CD4-positive, alpha-beta T cell (primary cell): ENCODE measurements at regions not wholly inside any gene's neighbourhood (a gene's known extent, or its start where the extent isn't known, plus 50 kb on each side); places are given as distances from the start of the nearest gene placed in this dataset.

Experiments
- ATAC-seq: fragments of 200-7000 bp; cut with Tn5 transposase; one replicate; pipeline ENCODE4 v1.10.0; 2022; ENCODE audit warnings: mild to moderate bottlenecking; ENCODE audit not compliant: poor library complexity
- CTCF ChIA-PET: fragments of 350-600 bp; sonication (Branson Sonifier 250); formaldehyde crosslinking; loops from one replicate; lab custom pipeline; 2021; ENCODE audit warnings: antibody characterized with exemption, inconsistent platforms; lab: Charles Lee
- POLR2A ChIA-PET: fragments of 350-600 bp; sonication (Branson Sonifier 250); formaldehyde crosslinking; loops from one replicate; lab custom pipeline; 2021; ENCODE audit warnings: antibody characterized with exemption, inconsistent platforms; lab: Charles Lee
- DNase-seq, 14 experiments: peaks; one replicate each; pipeline ENCODE4 v3.0.0-alpha.2; 2013 to 2020; ENCODE audit warnings: mixed read lengths in 2 of 14
- H3K27ac ChIP-seq, 2 donors: one replicate each; pipeline versions ENCODE4 v1.5.1 to v1.7.0; 2013; ENCODE audit warnings: low read length in 2 of 2, low read depth in 1 of 2, mild to moderate bottlenecking in 1 of 2
- H3K27me3 ChIP-seq, 2 experiments: 1 replicate in 1 of 2; 2 replicates in 1 of 2; pipeline versions ENCODE4 v1.6.1 to v1.7.0; 2013; ENCODE audit warnings: low read length in 2 of 2, control low read depth in 1 of 2, mild to moderate bottlenecking in 1 of 2, moderate library complexity in 1 of 2; ENCODE audit not compliant: insufficient read depth in 2 of 2, control insufficient read depth in 1 of 2
- H3K36me3 ChIP-seq: one replicate; pipeline ENCODE4 v1.6.1; 2013; ENCODE audit warnings: low read length, control low read depth; ENCODE audit not compliant: insufficient read depth
- H3K4me1 ChIP-seq: one replicate; pipeline ENCODE4 v1.6.1; 2013; ENCODE audit warnings: low read length, control low read depth; ENCODE audit not compliant: insufficient read depth
- H3K4me3 ChIP-seq: one replicate; pipeline ENCODE4 v1.5.1; 2013; ENCODE audit warnings: mild to moderate bottlenecking, low read length, moderate library complexity
- H3K9me3 ChIP-seq, 2 experiments: 1 replicate in 1 of 2; 2 replicates in 1 of 2; pipeline versions ENCODE4 v1.6.1 to v1.7.0; 2013; ENCODE audit warnings: low read length in 2 of 2, mild to moderate bottlenecking in 2 of 2, control low read depth in 1 of 2, moderate library complexity in 1 of 2; ENCODE audit not compliant: control insufficient read depth in 1 of 2, insufficient read depth in 1 of 2
- H3K27ac Mint-ChIP-seq: one replicate; pipeline ENCODE4 v1.8.0; 2020; ENCODE audit warnings: mixed read lengths
- H3K27me3 Mint-ChIP-seq: one replicate; pipeline ENCODE4 v1.8.0; 2021; ENCODE audit warnings: mixed read lengths
- H3K36me3 Mint-ChIP-seq: one replicate; pipeline ENCODE4 v1.8.0; 2021; ENCODE audit warnings: low read depth, mixed read lengths
- H3K4me1 Mint-ChIP-seq: one replicate; pipeline ENCODE4 v1.8.0; 2021; ENCODE audit warnings: low read depth, mixed read lengths
- H3K4me3 Mint-ChIP-seq: one replicate; pipeline ENCODE4 v1.8.0; 2020; ENCODE audit warnings: mild to moderate bottlenecking, mixed read lengths
- H3K9me3 Mint-ChIP-seq: one replicate; pipeline ENCODE4 v1.8.0; 2020; ENCODE audit warnings: mixed read lengths
- intact Hi-C, 2 experiments: fragments of 100-400 bp; cut with DNase I in 1 of 2; cut with micrococcal nuclease in 1 of 2; formaldehyde crosslinking; loops; one replicate each; pipeline versions ENCODE4 v1.15.1 to v1.9.0; 2023 to 2025; cut with DNase I, micrococcal nuclease
- TF ChIP-seq, protein P1 (sequence below): fragments of 200-600 bp; IDR thresholded peaks from one replicate; pipeline ENCODE4 v1.8.0; 2022; ENCODE audit warnings: antibody characterized with exemption, mild to moderate bottlenecking

DNA sequence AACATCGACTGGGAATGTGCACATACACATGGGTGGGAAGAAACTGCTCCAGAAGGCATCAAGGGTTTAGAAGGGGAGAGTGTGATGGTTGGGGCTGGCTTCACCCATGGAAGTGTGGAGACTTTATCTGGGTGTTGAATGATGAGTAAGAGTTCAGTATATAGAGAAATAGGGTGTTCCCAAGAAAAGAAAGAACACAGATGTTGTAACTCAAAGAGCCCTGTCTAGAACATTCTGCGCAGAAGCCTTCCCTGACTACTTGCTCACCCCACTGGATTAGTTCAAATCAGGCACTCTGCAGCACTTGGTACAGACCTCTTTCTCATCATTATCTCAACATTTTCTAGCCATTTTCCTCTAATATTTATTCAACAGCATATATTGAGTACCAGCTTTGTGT, 491.7 kb downstream of the SNAPC1 start:
- Histone ChIP-seq H3K4me1 (no peaks in the 10 kb centered on the region), H3K36me3 (no peaks in the 10 kb centered on the region), H3K27ac (no peak overlapping the region), H3K27me3 (peaks cover 0 to 3% of the 10 kb centered on the region in 2 experiments), H3K4me3 (no peak overlapping the region), H3K9me3 (no peaks in the 10 kb centered on the region)
- ChIA-PET POLR2A (no interaction called here), CTCF (no interaction called here)
- no peak overlapping the region for H3K4me3 Mint-ChIP-seq
- intact Hi-C loops, result no loop called here
- no peaks in the 10 kb centered on the region for H3K9me3 Mint-ChIP-seq
- no peaks in the 10 kb centered on the region for H3K36me3 Mint-ChIP-seq
- no peak for DNase-seq
- H3K27ac Mint-ChIP-seq, result no peak overlapping the region
- no peaks in the 10 kb centered on the region for H3K4me1 Mint-ChIP-seq
- TF ChIP-seq, protein P1, sequence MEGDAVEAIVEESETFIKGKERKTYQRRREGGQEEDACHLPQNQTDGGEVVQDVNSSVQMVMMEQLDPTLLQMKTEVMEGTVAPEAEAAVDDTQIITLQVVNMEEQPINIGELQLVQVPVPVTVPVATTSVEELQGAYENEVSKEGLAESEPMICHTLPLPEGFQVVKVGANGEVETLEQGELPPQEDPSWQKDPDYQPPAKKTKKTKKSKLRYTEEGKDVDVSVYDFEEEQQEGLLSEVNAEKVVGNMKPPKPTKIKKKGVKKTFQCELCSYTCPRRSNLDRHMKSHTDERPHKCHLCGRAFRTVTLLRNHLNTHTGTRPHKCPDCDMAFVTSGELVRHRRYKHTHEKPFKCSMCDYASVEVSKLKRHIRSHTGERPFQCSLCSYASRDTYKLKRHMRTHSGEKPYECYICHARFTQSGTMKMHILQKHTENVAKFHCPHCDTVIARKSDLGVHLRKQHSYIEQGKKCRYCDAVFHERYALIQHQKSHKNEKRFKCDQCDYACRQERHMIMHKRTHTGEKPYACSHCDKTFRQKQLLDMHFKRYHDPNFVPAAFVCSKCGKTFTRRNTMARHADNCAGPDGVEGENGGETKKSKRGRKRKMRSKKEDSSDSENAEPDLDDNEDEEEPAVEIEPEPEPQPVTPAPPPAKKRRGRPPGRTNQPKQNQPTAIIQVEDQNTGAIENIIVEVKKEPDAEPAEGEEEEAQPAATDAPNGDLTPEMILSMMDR, result no peak
- peaks cover 5% of the 10 kb centered on the region for H3K27me3 Mint-ChIP-seq
- ATAC-seq, result no peak

DNA sequence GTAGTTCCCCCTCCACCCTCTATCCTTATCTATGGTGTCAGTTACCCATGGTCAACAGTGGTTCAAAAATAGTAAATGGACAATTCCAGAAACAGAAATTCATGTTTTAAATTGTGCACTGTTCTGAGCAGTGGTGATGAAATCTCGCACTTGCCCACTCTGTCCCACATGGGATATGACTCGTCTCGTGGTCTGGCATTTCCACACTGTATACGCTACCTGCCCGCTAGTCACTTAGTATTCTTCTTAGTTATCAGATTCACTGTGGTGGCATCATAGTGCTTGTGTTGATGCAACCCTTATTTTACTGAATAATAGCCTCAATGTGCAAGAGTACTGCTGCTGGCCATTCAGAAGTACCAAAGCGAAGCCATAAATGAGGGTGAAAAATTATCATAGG, 507.0 kb downstream of the SNAPC1 start:
- ChIA-PET CTCF (no interaction called here), POLR2A (no interaction called here)
- H3K4me1 ChIP-seq, result no peaks in the 10 kb centered on the region
- ATAC-seq (no peak), DNase-seq (no peak)
- Mint-ChIP-seq H3K27ac (no peak overlapping the region), H3K4me3 (no peak overlapping the region), H3K36me3 (no peaks in the 10 kb centered on the region), H3K4me1 (no peaks in the 10 kb centered on the region), H3K27me3 (peaks cover 5% of the 10 kb centered on the region), H3K9me3 (no peaks in the 10 kb centered on the region)
- H3K27ac ChIP-seq, result no peak overlapping the region
- H3K36me3 ChIP-seq, result no peaks in the 10 kb centered on the region
- no peaks in the 10 kb centered on the region for H3K9me3 ChIP-seq
- TF ChIP-seq, protein P1, result no peak
- no peaks in the 10 kb centered on the region for H3K27me3 ChIP-seq
- H3K4me3 ChIP-seq, result no peak overlapping the region
- intact Hi-C loops, result no loop called here

DNA sequence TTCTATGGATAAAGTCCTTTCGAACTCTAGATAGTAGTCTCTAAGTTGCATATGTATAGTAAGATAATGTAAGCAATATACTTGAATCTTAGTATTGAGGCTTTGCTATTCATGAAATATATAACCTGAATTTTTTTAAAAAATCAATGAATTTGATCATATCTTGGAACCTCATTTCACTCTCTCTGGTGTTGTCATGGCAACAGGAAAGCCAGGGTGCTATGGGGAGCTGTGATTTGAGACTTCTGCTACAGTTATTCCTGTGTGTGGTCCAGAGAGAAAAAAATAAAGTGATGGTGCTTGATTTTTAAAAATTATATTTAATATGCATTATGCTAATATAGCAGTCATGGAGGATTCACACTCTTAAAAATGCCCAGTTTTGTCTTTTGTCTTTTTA, 508.0 kb downstream of the SNAPC1 start:
- no peaks in the 10 kb centered on the region for H3K9me3 ChIP-seq
- H3K4me3 ChIP-seq, result no peak overlapping the region
- H3K4me1 ChIP-seq, result no peaks in the 10 kb centered on the region
- no peak overlapping the region for H3K27ac ChIP-seq
- H3K27me3 ChIP-seq, result no peaks in the 10 kb centered on the region
- no peaks in the 10 kb centered on the region for H3K36me3 Mint-ChIP-seq
- DNase-seq (no peak), ATAC-seq (no peak)
- H3K4me3 Mint-ChIP-seq, result no peak overlapping the region
- peaks cover 5% of the 10 kb centered on the region for H3K27me3 Mint-ChIP-seq
- intact Hi-C loops, result no loop called here
- POLR2A ChIA-PET, result no interaction called here
- no peak overlapping the region for H3K27ac Mint-ChIP-seq
- no peaks in the 10 kb centered on the region for H3K9me3 Mint-ChIP-seq
- CTCF ChIA-PET, result no interaction called here
- H3K4me1 Mint-ChIP-seq, result no peaks in the 10 kb centered on the region
- TF ChIP-seq, protein P1, result no peak
- H3K36me3 ChIP-seq, result no peaks in the 10 kb centered on the region
